ENCODE measurements at regions not wholly inside any gene's neighbourhood (a gene's known extent, or its start where the extent isn't known, plus 50 kb on each side); places are given as distances from the start of the nearest gene placed in this dataset.

- TF ChIP-seq ZNF3 (CRISPR knock-in tag; IDR thresholded peaks at IDR 0.05): no peak
These were observed 901.6 kb downstream of the EPHA4 start (continued) for GRCh38 chr2:220670511-220670910.

DNA sequence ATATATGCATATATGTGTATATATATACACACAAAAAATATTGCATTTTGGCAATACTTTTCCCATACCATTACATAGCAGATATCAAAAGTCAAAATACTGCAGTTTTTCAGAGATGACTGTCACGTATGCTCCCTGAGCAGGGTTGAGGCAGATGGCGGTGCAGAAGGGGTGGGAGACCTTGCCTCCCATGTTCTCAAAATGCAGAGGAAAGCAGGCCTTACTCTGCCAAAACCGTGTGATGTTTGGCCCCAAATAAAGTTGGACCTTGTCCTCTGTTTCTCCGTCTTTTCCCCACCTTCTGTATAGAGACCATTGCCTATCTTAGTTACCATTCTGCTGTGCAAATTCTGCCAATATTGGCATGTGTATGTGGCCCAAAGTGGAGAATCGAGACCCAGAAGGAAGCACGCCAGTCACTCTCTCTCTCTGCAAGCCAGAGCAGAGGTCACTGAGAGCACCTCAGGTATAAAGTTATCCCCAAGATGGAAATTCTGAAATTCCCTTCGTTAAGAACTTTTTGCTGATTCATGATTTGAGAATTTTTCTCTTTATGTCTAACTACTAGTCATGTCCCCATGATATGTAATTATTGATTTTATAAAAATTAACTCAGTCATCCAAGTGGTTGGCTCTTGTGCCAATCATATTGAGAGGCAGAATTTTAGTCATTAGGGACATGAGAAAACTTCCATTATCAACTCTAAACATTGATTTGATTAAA lies 898.8 kb downstream of the EPHA4 start:
- Histone ChIP-seq H3K36me3 (ENCODE audit: control insufficient read depth, insufficient read depth, low read length) (no peaks in the 10 kb centered on the region), H3K4me3 (no peak overlapping the region), H3K79me2 (ENCODE audit: control insufficient read depth, insufficient read depth, low read length) (no peaks in the 10 kb centered on the region), H3K4me2 (ENCODE audit: insufficient read depth, low read length) (no peak overlapping the region), H3K9ac (ENCODE audit: insufficient read depth in 1 of 2, low read depth in 2 of 2, low read length in 2 of 2) (no peak overlapping the region), H3K27ac (ENCODE audit: extremely low read depth, low read depth, low read length) (no peak overlapping the region), H3K9me3 (replicated peaks; ENCODE audit: control insufficient read depth, insufficient read depth, low read depth, low read length) (no peaks in the 10 kb centered on the region), H2AFZ (ENCODE audit: low read depth, low read length) (no peak overlapping the region), H3K9me1 (ENCODE audit: control insufficient read depth, insufficient read depth, low read length) (no peaks in the 10 kb centered on the region), H4K20me1 (replicated peaks; ENCODE audit: control insufficient read depth, insufficient read depth, low read length) (no peaks in the 10 kb centered on the region), H3K27me3 (ENCODE audit: control insufficient read depth in 2 of 2, insufficient read depth in 2 of 2, low read length in 2 of 2) (no peaks in the 10 kb centered on the region), H3K4me1 (replicated peaks in 1 of 2; ENCODE audit: control insufficient read depth in 2 of 2, insufficient read depth in 2 of 2, low read length in 2 of 2) (no peaks in the 10 kb centered on the region)
- in situ Hi-C loops (cut with MboI): no loop called here
- ATAC-seq (no peak), DNase-seq (ENCODE audit: extremely low read depth in 1 of 4, low spot score in 3 of 4) (no peak), FAIRE-seq (no peak)
- CTCF ChIA-PET (ENCODE audit: low intra/inter-chr PET ratio): interaction anchor here (0.7 kb wide), 1 partner anchor 474 kb away, joined by 3 read pairs; no protein-coding TSS in a partner anchor
- no peak for TF ChIP-seq POLR3G (IDR thresholded peaks at IDR 0.05; ENCODE audit: extremely low read depth, insufficient read length, insufficient replicate concordance)
- no peak for TF ChIP-seq DPF2 (IDR thresholded peaks at IDR 0.05)
- no peak for TF ChIP-seq HDAC2 (IDR thresholded peaks at IDR 0.05)
- TF ChIP-seq ZNF311 (CRISPR knock-in tag; IDR thresholded peaks at IDR 0.05): no peak
- no peak for TF ChIP-seq GATAD2B (IDR thresholded peaks at IDR 0.05; ENCODE audit: borderline replicate concordance)
- no peak for TF ChIP-seq FOXK2 (conservative IDR thresholded peaks at IDR 0.05 in 1 of 2, IDR thresholded peaks at IDR 0.05 in 1 of 2; ENCODE audit: low read depth in 2 of 2)
- no peak for TF ChIP-seq ZBTB5 (IDR thresholded peaks at IDR 0.05)
- TF ChIP-seq MEIS2 (IDR thresholded peaks at IDR 0.05; ENCODE audit: partially characterized antibody): no peak
- TF ChIP-seq ATF2 (CRISPR knock-in tag; IDR thresholded peaks at IDR 0.05): no peak
- TF ChIP-seq THAP12 (CRISPR knock-in tag; IDR thresholded peaks at IDR 0.05): no peak
- no peak for TF ChIP-seq ZNF445 (CRISPR knock-in tag; IDR thresholded peaks at IDR 0.05; ENCODE audit: low read depth)
- TF ChIP-seq ZNF280B (CRISPR knock-in tag; IDR thresholded peaks at IDR 0.05): no peak
- TF ChIP-seq ARHGAP35 (IDR thresholded peaks at IDR 0.05; ENCODE audit: partially characterized antibody): no peak
- intact Hi-C loops (cut with micrococcal nuclease): no loop called here
- 0% methylated on average over 7 of the region's 7 CpGs for WGBS (ENCODE audit: insufficient coverage, low coverage, missing lambda C conversion rate)
- POLR2A ChIA-PET: no interaction called here
- no TSS peak for BruUV-seq (replicated peaks)

All from K562 (cell line).